ENCODE measurements at regions not wholly inside any gene's neighbourhood (a gene's known extent, or its start where the extent isn't known, plus 50 kb on each side); places are given as distances from the start of the nearest gene placed in this dataset.

GRCh38 chrX:39414290-39414854, 613.1 kb downstream of the MID1IP1 start:
- DNase-seq (ENCODE audit: low read depth), result no peak
- H3K27me3 ChIP-seq (replicated peaks; ENCODE audit: control insufficient read depth, insufficient read depth, low read length), result peaks cover 56% of the 10 kb centered on the region
- no peaks in the 10 kb centered on the region for H3K4me1 ChIP-seq (ENCODE audit: control insufficient read depth, insufficient read depth, low read length)
- peaks cover 18% of the 10 kb centered on the region for H3K9me3 ChIP-seq (ENCODE audit: control insufficient read depth, low read length)
- H3K36me3 ChIP-seq (ENCODE audit: control insufficient read depth, insufficient read depth, low read length, severe bottlenecking), result no peaks in the 10 kb centered on the region
- no peak overlapping the region for H3K4me3 ChIP-seq (ENCODE audit: low read length)
- no peak overlapping the region for H3K9ac ChIP-seq (ENCODE audit: low read length)

GRCh38 chrX:39416547-39417260, 615.4 kb downstream of the MID1IP1 start:
- no peak for DNase-seq (ENCODE audit: low read depth)
- peaks cover 57% of the 10 kb centered on the region for H3K27me3 ChIP-seq (replicated peaks; ENCODE audit: control insufficient read depth, insufficient read depth, low read length)

GRCh38 chrX:39418254-39418704, 617.0 kb downstream of the MID1IP1 start:
- Histone ChIP-seq H3K9me3 (ENCODE audit: control insufficient read depth, low read length) (peaks cover 11% of the 10 kb centered on the region), H3K36me3 (ENCODE audit: control insufficient read depth, insufficient read depth, low read length, severe bottlenecking) (no peaks in the 10 kb centered on the region), H3K27me3 (replicated peaks; ENCODE audit: control insufficient read depth, insufficient read depth, low read length) (peaks cover 47% of the 10 kb centered on the region), H3K9ac (ENCODE audit: low read length) (no peak overlapping the region), H3K4me1 (ENCODE audit: control insufficient read depth, insufficient read depth, low read length) (no peaks in the 10 kb centered on the region), H3K4me3 (ENCODE audit: low read length) (no peak overlapping the region)
- DNase-seq (ENCODE audit: low read depth), result no peak

More at GRCh38 chrX:39416547-39417260, 615.4 kb downstream of the MID1IP1 start:
- Histone ChIP-seq H3K4me1 (ENCODE audit: control insufficient read depth, insufficient read depth, low read length) (no peaks in the 10 kb centered on the region), H3K9me3 (ENCODE audit: control insufficient read depth, low read length) (peaks cover 18% of the 10 kb centered on the region), H3K9ac (ENCODE audit: low read length) (no peak overlapping the region), H3K4me3 (ENCODE audit: low read length) (no peak overlapping the region), H3K36me3 (ENCODE audit: control insufficient read depth, insufficient read depth, low read length, severe bottlenecking) (no peaks in the 10 kb centered on the region)

GRCh38 chrX:39418731-39419638, 617.7 kb downstream of the MID1IP1 start:
- Histone ChIP-seq H3K4me1 (ENCODE audit: control insufficient read depth, insufficient read depth, low read length) (no peaks in the 10 kb centered on the region), H3K9ac (ENCODE audit: low read length) (no peak overlapping the region), H3K27me3 (replicated peaks; ENCODE audit: control insufficient read depth, insufficient read depth, low read length) (peaks cover 46% of the 10 kb centered on the region), H3K9me3 (ENCODE audit: control insufficient read depth, low read length) (peaks cover 9% of the 10 kb centered on the region), H3K36me3 (ENCODE audit: control insufficient read depth, insufficient read depth, low read length, severe bottlenecking) (no peaks in the 10 kb centered on the region), H3K4me3 (ENCODE audit: low read length) (no peak overlapping the region)
- DNase-seq (ENCODE audit: low read depth), result no peak

GRCh38 chrX:39421006-39421405, 619.7 kb downstream of the MID1IP1 start:
- Histone ChIP-seq H3K36me3 (ENCODE audit: control insufficient read depth, insufficient read depth, low read length, severe bottlenecking) (no peaks in the 10 kb centered on the region), H3K9ac (ENCODE audit: low read length) (no peak overlapping the region), H3K9me3 (ENCODE audit: control insufficient read depth, low read length) (peaks cover 9% of the 10 kb centered on the region), H3K4me3 (ENCODE audit: low read length) (no peak overlapping the region), H3K4me1 (ENCODE audit: control insufficient read depth, insufficient read depth, low read length) (no peaks in the 10 kb centered on the region), H3K27me3 (replicated peaks; ENCODE audit: control insufficient read depth, insufficient read depth, low read length) (peaks cover 51% of the 10 kb centered on the region)
- DNase-seq (ENCODE audit: low read depth), result no peak

- no peaks in the 10 kb centered on the region for H3K36me3 ChIP-seq (ENCODE audit: control insufficient read depth, insufficient read depth, low read length, severe bottlenecking)
- DNase-seq (ENCODE audit: low read depth), result no peak
- no peaks in the 10 kb centered on the region for H3K4me1 ChIP-seq (ENCODE audit: control insufficient read depth, insufficient read depth, low read length)
- H3K4me3 ChIP-seq (ENCODE audit: low read length), result no peak overlapping the region
- peaks cover 29% of the 10 kb centered on the region for H3K27me3 ChIP-seq (replicated peaks; ENCODE audit: control insufficient read depth, insufficient read depth, low read length)
- no peaks in the 10 kb centered on the region for H3K9me3 ChIP-seq (ENCODE audit: control insufficient read depth, low read length)
- H3K9ac ChIP-seq (ENCODE audit: low read length), result no peak overlapping the region
Observed at GRCh38 chrX:39425124-39425806, 624.0 kb downstream of the MID1IP1 start.

- H3K4me3 ChIP-seq (ENCODE audit: low read length), result no peak overlapping the region
- peaks cover 21% of the 10 kb centered on the region for H3K27me3 ChIP-seq (replicated peaks; ENCODE audit: control insufficient read depth, insufficient read depth, low read length)
- no peak for DNase-seq (ENCODE audit: low read depth)
- no peak overlapping the region for H3K9ac ChIP-seq (ENCODE audit: low read length)
- H3K36me3 ChIP-seq (ENCODE audit: control insufficient read depth, insufficient read depth, low read length, severe bottlenecking), result no peaks in the 10 kb centered on the region
- H3K9me3 ChIP-seq (ENCODE audit: control insufficient read depth, low read length), result no peaks in the 10 kb centered on the region
- no peaks in the 10 kb centered on the region for H3K4me1 ChIP-seq (ENCODE audit: control insufficient read depth, insufficient read depth, low read length)
Observed at GRCh38 chrX:39426101-39426500, 624.8 kb downstream of the MID1IP1 start.

GRCh38 chrX:39427492-39427891, 626.2 kb downstream of the MID1IP1 start:
- Histone ChIP-seq H3K9ac (ENCODE audit: low read length) (no peak overlapping the region), H3K9me3 (ENCODE audit: control insufficient read depth, low read length) (no peaks in the 10 kb centered on the region), H3K4me1 (ENCODE audit: control insufficient read depth, insufficient read depth, low read length) (no peaks in the 10 kb centered on the region), H3K36me3 (ENCODE audit: control insufficient read depth, insufficient read depth, low read length, severe bottlenecking) (no peaks in the 10 kb centered on the region), H3K4me3 (ENCODE audit: low read length) (no peak overlapping the region), H3K27me3 (replicated peaks; ENCODE audit: control insufficient read depth, insufficient read depth, low read length) (peaks cover 30% of the 10 kb centered on the region)
- DNase-seq (ENCODE audit: low read depth), result peak; percentile 5

GRCh38 chrX:39427906-39428305, 626.6 kb downstream of the MID1IP1 start:
- H3K27me3 ChIP-seq (replicated peaks; ENCODE audit: control insufficient read depth, insufficient read depth, low read length), result peaks cover 32% of the 10 kb centered on the region
- peak; percentile 8 for DNase-seq (ENCODE audit: low read depth)
- no peaks in the 10 kb centered on the region for H3K4me1 ChIP-seq (ENCODE audit: control insufficient read depth, insufficient read depth, low read length)
- no peak overlapping the region for H3K4me3 ChIP-seq (ENCODE audit: low read length)
- H3K36me3 ChIP-seq (ENCODE audit: control insufficient read depth, insufficient read depth, low read length, severe bottlenecking), result no peaks in the 10 kb centered on the region
- H3K9me3 ChIP-seq (ENCODE audit: control insufficient read depth, low read length), result no peaks in the 10 kb centered on the region
- H3K9ac ChIP-seq (ENCODE audit: low read length), result no peak overlapping the region

- H3K27me3 ChIP-seq (replicated peaks; ENCODE audit: control insufficient read depth, insufficient read depth, low read length), result peaks cover 21% of the 10 kb centered on the region
- no peak overlapping the region for H3K9ac ChIP-seq (ENCODE audit: low read length)
- no peaks in the 10 kb centered on the region for H3K36me3 ChIP-seq (ENCODE audit: control insufficient read depth, insufficient read depth, low read length, severe bottlenecking)
- peaks cover 2% of the 10 kb centered on the region for H3K9me3 ChIP-seq (ENCODE audit: control insufficient read depth, low read length)
- no peak for DNase-seq (ENCODE audit: low read depth)
- H3K4me1 ChIP-seq (ENCODE audit: control insufficient read depth, insufficient read depth, low read length), result no peaks in the 10 kb centered on the region
- H3K4me3 ChIP-seq (ENCODE audit: low read length), result no peak overlapping the region
Observed at GRCh38 chrX:39430551-39430950, 629.3 kb downstream of the MID1IP1 start.

- no peaks in the 10 kb centered on the region for H3K4me1 ChIP-seq (ENCODE audit: control insufficient read depth, insufficient read depth, low read length)
- DNase-seq (ENCODE audit: low read depth), result no peak
- H3K27me3 ChIP-seq (replicated peaks; ENCODE audit: control insufficient read depth, insufficient read depth, low read length), result peaks cover 20% of the 10 kb centered on the region
- H3K9ac ChIP-seq (ENCODE audit: low read length), result no peak overlapping the region
- H3K4me3 ChIP-seq (ENCODE audit: low read length), result no peak overlapping the region
- no peaks in the 10 kb centered on the region for H3K36me3 ChIP-seq (ENCODE audit: control insufficient read depth, insufficient read depth, low read length, severe bottlenecking)
- peaks cover 6% of the 10 kb centered on the region for H3K9me3 ChIP-seq (ENCODE audit: control insufficient read depth, low read length)
Observed at GRCh38 chrX:39431893-39432292, 630.6 kb downstream of the MID1IP1 start.
